ENCODE measurements at regions not wholly inside any gene's neighbourhood (a gene's known extent, or its start where the extent isn't known, plus 50 kb on each side); places are given as distances from the start of the nearest gene placed in this dataset.

DNA sequence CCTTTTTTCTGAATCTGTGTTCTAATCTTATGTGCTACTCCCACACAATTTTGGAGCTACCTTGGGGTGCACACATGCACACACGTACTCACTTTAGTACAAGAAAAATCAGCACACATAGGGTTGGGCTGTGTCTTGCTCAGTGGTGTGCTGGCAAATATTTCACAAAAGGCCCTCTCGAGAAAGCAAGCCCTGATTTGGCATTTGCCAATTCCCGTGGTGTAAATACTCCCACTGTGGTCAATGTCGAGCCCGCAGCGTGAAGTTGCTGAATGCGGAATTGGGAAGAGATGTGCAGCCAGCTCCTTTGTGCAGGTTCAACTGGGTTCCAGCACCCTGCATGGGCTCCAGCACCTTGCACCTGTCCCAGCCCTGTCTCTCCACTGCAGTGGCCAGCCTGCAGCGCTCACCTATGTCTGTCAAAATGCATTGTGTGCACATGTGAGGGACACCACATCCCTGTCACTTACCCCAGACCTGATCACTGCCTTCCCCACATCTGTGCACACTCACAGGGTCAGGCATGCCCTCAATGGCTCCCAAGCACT lies 78.4 kb upstream of the WNT4 start:
- no peak for DNase-seq

- no peak for DNase-seq
Measured at GRCh38 chr1:22222723-22223122, 79.8 kb upstream of the WNT4 start.

- no peak for DNase-seq
Measured at GRCh38 chr1:22223176-22223575, 80.3 kb upstream of the WNT4 start.

DNA sequence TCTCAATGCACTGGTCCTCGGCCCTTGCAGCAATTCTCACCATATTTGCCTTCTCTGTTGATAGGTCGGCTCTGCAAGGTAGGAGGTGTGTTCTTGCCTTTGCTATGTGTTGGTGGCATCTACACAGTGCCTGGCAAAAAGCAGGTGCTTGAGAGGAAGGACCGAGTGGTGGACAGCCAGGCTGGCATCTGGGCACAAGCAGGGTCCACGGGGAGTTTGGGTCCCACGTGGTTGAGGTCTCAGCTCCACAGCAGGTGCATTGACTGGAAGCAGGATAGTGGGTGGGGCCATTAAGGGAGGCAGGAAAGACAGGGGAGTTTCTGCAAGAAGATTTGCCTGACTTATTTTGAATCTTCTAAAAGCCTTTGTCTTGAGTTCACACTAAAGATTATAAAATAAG lies 81.2 kb upstream of the WNT4 start:
- no peak for DNase-seq

DNA sequence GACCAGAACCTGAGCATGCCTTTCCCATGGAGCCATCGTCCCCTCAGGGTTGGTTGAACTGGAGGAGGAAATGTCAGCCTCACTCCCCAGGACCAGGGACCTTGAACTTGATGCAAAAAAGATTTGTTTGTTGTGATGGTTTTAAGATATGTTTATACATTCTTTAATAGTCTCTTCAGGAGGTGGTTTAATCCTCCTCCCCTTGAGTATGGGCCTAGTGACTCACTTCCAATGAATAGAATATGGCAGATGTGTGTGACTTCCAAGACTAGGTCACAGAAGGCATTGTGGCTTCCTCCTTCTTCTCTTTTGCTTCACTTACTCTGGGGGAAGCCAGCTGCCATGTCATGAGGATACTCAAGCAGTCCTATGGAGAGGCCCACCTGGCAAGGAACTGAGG lies 81.7 kb upstream of the WNT4 start:
- DNase-seq, result no peak

DNA sequence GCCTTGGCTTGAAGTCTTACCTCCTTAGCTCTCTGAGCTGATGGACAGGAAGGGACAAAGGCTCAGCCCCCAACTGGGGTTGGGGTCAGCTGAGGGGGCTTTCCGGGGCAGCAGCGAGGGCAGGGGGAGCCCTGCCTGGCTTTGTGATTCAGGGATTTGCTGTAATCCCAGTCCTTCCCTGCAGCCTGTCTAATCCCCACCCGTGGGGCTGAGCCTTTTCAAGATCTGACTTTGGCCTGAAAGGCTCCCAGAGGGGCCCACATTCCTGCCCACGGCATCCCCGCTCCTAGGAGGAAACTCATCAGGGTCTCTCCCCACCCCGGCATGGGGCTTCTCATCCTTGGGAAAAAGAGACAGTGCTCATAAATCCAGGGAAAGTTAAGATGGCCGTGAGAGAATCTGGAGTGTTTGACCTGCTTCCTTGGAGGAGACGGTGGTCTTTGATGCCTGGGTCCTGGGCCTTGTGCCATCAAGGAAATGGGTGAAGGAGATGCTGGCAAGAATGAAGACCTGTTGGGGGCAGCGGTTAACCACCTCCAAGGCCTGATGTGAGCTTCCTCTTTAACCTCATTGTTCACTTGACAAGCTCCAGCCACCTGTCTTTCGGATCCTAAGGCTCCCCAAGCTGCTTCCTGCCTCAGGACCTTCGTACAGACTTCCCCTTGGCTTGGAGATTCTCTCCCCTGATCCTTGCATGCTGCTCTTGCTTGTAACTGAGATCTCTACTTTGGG lies 83.1 kb upstream of the WNT4 start:
- DNase-seq, result no peak

- no peak for DNase-seq
Measured at GRCh38 chr1:22228074-22228473, 85.2 kb upstream of the WNT4 start.

GRCh38 chr1:22228505-22228911 lies 85.6 kb upstream of the WNT4 start:
- no peak for DNase-seq

GRCh38 chr1:22229379-22229778 lies 86.5 kb upstream of the WNT4 start:
- no peak for DNase-seq

DNA sequence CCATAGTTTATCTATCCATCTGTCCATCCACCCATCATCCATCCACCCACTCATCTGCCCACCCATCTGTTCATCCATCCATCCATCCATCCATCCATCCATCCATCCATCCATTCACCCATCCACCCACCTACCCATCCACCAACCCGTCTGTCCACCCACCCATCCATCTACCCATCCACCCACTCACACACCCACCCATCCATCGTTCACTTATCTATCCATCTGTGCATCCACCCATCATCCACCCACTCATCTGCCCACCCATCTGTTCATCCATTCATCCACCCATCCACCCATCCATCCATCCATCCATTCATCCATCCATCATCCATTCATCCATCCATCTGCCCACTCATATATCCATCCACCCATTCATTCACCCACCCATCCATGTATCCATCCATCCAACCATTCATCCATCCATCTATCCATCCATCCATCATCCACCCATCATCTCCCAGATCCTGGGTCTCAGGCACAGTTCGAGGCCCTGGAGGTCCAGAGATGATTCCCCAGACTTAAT lies 88.2 kb upstream of the WNT4 start:
- DNase-seq, result no peak

DNA sequence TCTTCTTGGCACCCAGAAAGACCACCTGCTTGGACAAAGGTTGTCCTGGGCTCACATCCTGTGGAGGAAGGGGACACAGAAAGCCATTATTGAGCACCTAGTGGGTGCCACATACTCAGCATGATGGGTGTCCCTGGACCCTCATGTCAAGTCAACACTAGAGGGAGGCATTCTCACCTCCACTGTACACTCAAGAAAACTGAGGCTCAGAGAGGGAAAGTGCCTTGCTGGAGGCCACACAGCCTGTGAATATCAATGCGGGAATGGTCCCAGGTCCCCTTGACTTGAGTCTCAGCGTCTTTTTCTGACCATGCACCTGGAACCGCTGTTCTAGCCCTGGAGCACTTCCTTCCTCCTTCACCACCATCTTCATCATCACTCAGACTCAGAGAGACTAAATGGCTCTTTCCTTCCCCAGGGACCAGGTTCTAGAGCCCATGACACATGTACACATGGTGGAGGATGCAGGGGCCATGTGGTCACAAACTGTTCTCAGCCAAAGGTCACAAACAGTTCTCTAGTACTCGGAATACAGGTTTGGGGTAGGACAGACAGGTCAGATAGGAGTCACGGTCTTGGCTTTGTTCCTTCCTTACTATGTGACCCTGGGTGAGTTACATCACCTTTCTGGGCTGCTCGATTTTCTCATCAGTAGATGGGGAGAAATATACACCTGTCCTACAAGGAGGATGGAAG lies 89.2 kb upstream of the WNT4 start:
- DNase-seq, result no peak

DNA sequence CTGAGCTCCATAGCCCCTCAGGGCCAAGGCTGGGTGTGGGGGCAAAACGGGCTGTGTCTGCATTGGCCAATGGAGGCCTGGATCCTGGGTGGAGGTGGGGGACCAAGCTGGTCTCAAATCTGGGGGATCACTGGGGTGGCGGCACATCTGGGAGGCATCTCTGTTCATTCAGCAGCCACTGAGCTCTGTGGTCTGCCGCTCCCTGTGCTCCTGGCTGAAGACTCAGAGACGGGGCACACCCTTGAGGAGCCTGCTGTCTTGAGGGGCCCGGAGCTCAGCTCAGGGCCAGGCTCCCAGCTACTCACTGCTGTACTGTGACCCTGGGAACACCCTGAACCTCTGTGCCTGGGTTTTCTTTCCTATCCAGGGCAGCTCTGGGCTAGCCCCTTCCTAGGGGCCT lies 90.3 kb upstream of the WNT4 start:
- no peak for DNase-seq

DNA sequence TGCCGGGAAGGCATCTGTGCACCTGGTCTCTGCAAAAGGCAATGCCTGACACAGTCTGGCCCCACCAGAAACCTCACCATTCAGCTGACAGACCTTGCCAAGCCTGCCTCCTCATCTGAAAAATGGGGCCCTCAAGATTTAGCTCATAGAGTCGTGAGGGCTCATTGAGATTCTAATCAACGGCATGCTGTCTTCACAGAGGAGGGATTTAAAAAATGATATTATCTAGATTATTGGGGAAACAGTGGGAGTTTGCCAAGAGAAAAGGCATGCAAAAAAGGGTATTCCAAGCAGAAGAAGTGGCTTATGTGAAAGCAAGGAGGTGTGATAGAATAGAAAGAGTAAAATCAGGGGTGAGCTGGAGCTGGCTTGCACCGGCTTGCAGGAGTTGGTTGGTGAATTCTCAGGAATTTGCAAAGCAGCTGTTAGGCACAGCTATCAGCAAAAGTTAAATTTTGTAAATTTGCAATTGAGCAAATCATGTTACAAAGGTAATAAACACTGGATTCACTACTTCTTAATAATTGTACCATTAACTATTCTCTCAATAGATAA lies 91.7 kb upstream of the WNT4 start:
- no peak for DNase-seq

DNA sequence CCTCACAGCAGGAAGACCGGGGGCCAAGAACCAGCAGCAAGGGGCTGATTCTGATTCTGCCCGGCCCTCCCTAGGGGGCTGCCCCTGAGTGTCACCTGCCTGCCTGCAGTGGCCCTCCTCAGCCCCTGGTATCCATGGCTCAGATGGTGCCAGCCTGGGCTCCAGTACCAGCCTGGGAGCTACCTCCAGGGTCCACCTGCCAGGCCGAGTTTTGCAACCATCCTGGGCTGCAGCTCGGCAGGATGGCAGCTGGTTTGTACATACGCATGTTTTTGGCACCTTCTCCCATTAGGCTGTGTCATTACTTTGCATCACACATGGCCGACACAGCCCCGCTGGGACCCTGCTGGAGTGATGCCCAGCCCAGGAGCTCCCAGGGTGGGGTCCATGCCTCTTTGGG lies 93.3 kb upstream of the WNT4 start:
- no peak for DNase-seq

DNA sequence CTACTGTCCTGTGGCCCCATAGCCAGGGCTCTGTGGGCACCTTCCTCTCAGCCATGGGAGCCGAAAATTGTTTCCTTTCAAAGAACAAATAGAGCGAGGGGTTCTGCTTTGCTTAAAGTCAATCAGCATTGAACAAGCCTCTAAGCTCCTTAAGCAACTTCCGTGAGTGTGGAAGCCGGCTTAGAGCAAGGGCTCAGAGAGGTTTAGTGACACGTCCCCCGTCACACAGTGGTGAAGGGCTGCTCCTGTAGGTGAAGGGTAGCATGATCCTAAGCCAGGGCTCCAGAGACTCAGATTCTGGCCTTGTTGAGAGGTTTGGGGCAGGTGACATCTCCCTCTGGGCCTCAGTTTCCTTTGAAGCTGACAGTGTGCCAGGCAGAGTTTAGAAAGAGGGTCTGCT lies 94.0 kb upstream of the WNT4 start:
- no peak for DNase-seq

- DNase-seq, result no peak
Measured at GRCh38 chr1:22237433-22238093, 94.7 kb upstream of the WNT4 start.

- DNase-seq, result no peak
Measured at GRCh38 chr1:22238356-22239224, 95.7 kb upstream of the WNT4 start.

- no peak for DNase-seq
Measured at GRCh38 chr1:22239378-22239777, 96.5 kb upstream of the WNT4 start.

- DNase-seq, result no peak
Measured at GRCh38 chr1:22241250-22241649, 98.4 kb upstream of the WNT4 start.

DNA sequence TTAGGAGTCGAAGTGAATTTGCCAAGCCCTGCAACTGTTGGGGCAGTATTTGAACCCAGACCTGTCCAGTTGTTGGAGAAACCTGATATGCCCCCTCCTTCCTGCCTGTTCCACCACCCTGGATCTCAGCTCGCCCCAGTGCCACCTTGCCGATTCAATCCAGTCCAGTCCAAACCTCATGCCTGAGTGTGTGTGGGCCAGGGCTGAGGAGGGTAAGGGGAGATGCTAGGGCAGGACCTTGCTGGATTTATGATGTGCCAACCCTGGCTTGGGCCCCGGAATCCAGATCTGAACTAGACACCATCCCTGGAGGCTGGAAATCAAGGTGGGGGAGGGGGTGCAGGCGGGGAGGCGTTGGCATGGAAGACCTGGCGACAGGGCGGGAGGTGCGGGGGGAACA lies 98.9 kb upstream of the WNT4 start:
- DNase-seq, result no peak

DNA sequence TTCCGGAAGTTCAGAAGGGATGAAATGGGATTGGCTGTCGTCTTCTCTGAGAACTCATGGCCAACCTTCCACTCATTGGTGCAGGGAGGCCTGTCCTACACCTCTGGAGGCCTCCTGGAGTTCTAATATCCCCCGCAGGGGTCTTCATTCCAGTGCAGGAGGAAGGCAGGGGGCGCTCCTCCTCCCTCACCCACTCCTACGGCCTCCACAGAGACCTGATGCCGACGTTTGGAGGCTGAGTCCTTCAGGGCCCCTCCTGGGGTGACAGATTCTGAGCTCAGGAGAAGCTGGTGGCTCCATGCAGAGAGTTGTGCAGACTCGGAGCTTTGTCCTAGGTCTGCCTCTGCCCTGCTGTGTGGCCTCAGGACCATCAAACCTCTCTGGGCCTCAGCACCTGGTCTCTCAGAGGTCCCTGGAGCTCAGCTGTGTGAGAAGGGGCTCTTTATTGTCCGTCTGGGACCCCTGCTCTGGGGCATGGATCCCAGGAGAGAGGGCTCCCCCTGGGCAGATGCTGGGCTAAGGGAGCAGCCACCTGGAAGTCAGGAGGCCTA lies 102.3 kb upstream of the WNT4 start:
- DNase-seq, result no peak

DNA sequence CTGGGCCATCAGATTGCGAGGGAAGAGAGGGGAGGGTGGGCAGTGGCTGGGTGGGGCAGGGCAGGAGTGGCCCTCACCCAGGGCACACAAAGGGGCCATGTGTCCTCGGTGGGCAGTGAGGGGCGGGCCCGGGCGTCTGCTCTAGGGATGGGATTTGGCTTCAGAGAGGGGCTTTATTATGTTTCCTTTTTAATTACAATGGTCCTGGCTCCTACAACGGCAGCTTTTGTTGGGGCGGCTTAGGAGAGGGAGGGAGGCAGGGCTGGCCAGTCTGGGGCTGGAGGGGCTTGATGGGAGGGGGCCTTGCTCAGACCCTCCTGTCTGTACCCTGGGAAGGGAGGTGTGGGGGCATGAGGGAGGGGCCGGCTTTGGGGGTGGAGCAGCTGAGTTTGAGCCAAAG lies 102.8 kb upstream of the WNT4 start:
- no peak for DNase-seq
